HCT116 (cell line): ENCODE measurements at regions not wholly inside any gene's neighbourhood (a gene's known extent, or its start where the extent isn't known, plus 50 kb on each side); places are given as distances from the start of the nearest gene placed in this dataset.

Source experiments
- ATAC-seq: fragments of 200-7000 bp; cut with Tn5 transposase; 2 replicates; pipeline ENCODE4 v1.9.1; 2020; ENCODE audit warnings: mild to moderate bottlenecking, moderate library complexity
- BruUV-seq: library from RNA; stranded (reverse); fragments of 400-500 nt; replicated peaks from 2 replicates; lab custom pipeline; 2021; lab: Mats Ljungman, UMichigan
- CTCF ChIA-PET: fragments of 300-600 bp; sonication (Branson Sonifier 250); formaldehyde crosslinking; loops from one replicate; lab custom pipeline; 2021; ENCODE audit warnings: antibody characterized with exemption; lab: Charles Lee
- POLR2A ChIA-PET: fragments of 300-600, 350-600 bp; sonication (Branson Sonifier 250); formaldehyde crosslinking; loops from one replicate; lab custom pipeline; 2021; ENCODE audit warnings: antibody characterized with exemption; lab: Charles Lee
- RAD21 ChIA-PET, 2 experiments: fragments of 300-600 bp; sonication (Branson Sonifier 250); formaldehyde crosslinking; loops; one replicate each; lab custom pipeline; 2023; ENCODE audit warnings: low total read pairs in 2 of 2; ENCODE audit not compliant: uncharacterized antibody in 2 of 2, unreplicated experiment in 2 of 2, low non-redundant PET in 1 of 2; lab: Charles Lee
- DNase-seq: peaks from one replicate; pipeline ENCODE4 v3.0.0-alpha.2; 2010; ENCODE audit warnings: low read depth, low spot score
- H2AFZ ChIP-seq: fragments of 200-600 bp; shearing (Covaris generic), sonication (generic); 2 replicates; pipeline ENCODE4 v1.6.1; 2017; ENCODE audit warnings: low read depth, mixed run types, mixed read lengths, antibody characterized with exemption, low read length; ENCODE audit not compliant: poor library complexity, severe bottlenecking
- H3K27ac ChIP-seq: 2 replicates; pipeline ENCODE4 v1.5.1; 2012; ENCODE audit warnings: low read depth, low read length
- H3K27me3 ChIP-seq: fragments of 200-600 bp; sonication (generic); 2 replicates; pipeline ENCODE4 v1.6.1; 2016; ENCODE audit warnings: mixed run types, low read length, mixed read lengths; ENCODE audit not compliant: insufficient read depth
- H3K36me3 ChIP-seq, 2 experiments: fragments of 200-500 bp in 1 of 2; fragments of 200-600 bp in 1 of 2; sonication (Bioruptor generic) in 1 of 2; sonication (generic) in 1 of 2; 2 replicates each; pipeline versions ENCODE4 v1.5.1 to v1.6.1; 2014 to 2016; ENCODE audit warnings: low read length in 2 of 2, inconsistent platforms in 1 of 2, mixed read lengths in 1 of 2, mixed run types in 1 of 2; ENCODE audit not compliant: insufficient read depth in 2 of 2, control insufficient read depth in 1 of 2
- H3K4me1 ChIP-seq, 2 experiments: fragments of 200-600 bp in 1 of 2; sonication (generic) in 1 of 2; 2 replicates each; pipeline versions ENCODE4 v1.5.1 to v1.6.1; 2012 to 2017; ENCODE audit warnings: low read length in 2 of 2, inconsistent platforms in 1 of 2, mild to moderate bottlenecking in 1 of 2, mixed read lengths in 1 of 2, mixed run types in 1 of 2, moderate library complexity in 1 of 2; ENCODE audit not compliant: insufficient read depth in 2 of 2, control insufficient read depth in 1 of 2
- H3K4me2 ChIP-seq: fragments of 200-600 bp; sonication (generic); 2 replicates; pipeline ENCODE4 v1.6.1; 2017; ENCODE audit warnings: mixed run types, low read length, mixed read lengths
- H3K4me3 ChIP-seq, 2 experiments: fragments of 200-600 bp in 1 of 2; sonication (generic) in 1 of 2; replicated peaks in 1 of 2; 2 replicates each; pipeline ENCODE4 v1.5.1; 2011 to 2016; ENCODE audit warnings: low read length in 2 of 2, control low read depth in 1 of 2, low read depth in 1 of 2, mild to moderate bottlenecking in 1 of 2, mixed read lengths in 1 of 2, mixed run types in 1 of 2
- H3K79me2 ChIP-seq: fragments of 200-600 bp; sonication (generic); 2 replicates; pipeline ENCODE4 v1.6.1; 2017; ENCODE audit warnings: mild to moderate bottlenecking, mixed run types, low read length, moderate library complexity, mixed read lengths; ENCODE audit not compliant: insufficient read depth
- H3K9ac ChIP-seq: fragments of 200-600 bp; sonication (generic); 2 replicates; pipeline ENCODE4 v1.6.1; 2016; ENCODE audit warnings: low read length, mixed read lengths
- H3K9me2 ChIP-seq: fragments of 200-600 bp; sonication (generic), shearing (Covaris generic); 2 replicates; pipeline ENCODE4 v1.6.1; 2017; ENCODE audit warnings: mixed run types, mild to moderate bottlenecking, moderate library complexity; ENCODE audit not compliant: insufficient read depth
- H3K9me3 ChIP-seq, 2 experiments: fragments of 200-500 bp in 1 of 2; fragments of 200-600 bp in 1 of 2; sonication (Bioruptor generic) in 1 of 2; sonication (generic) in 1 of 2; 2 replicates each; pipeline ENCODE4 v1.6.1; 2014 to 2017; ENCODE audit warnings: low read length in 2 of 2, mixed read lengths in 2 of 2, inconsistent platforms in 1 of 2, low read depth in 1 of 2, mild to moderate bottlenecking in 1 of 2, mixed run types in 1 of 2, moderate library complexity in 1 of 2; ENCODE audit not compliant: control insufficient read depth in 1 of 2, insufficient read depth in 1 of 2
- H4K20me1 ChIP-seq: fragments of 200-600 bp; sonication (generic), shearing (Covaris generic); 2 replicates; pipeline ENCODE4 v1.6.1; 2017; ENCODE audit warnings: mixed run types, mild to moderate bottlenecking, moderate library complexity; ENCODE audit not compliant: insufficient read depth
- EGR1 ChIP-seq: IDR thresholded peaks from 2 replicates; pipeline ENCODE4 v1.6.1; 2012; ENCODE audit warnings: low read depth
- ELF1 ChIP-seq: IDR thresholded peaks from 2 replicates; pipeline ENCODE4 v1.6.1; 2012; ENCODE audit warnings: low read depth, borderline replicate concordance
- EZH2 ChIP-seq: fragments of 200-600 bp; sonication (generic); IDR thresholded peaks from 2 replicates; pipeline ENCODE4 v1.6.1; 2017; ENCODE audit warnings: antibody characterized with exemption, mixed run types
- POLR2A ChIP-seq: IDR thresholded peaks from 2 replicates; pipeline ENCODE4 v1.7.0; 2011; ENCODE audit warnings: borderline replicate concordance; ENCODE audit not compliant: insufficient read depth, insufficient read length; ENCODE audit errors: extremely low read depth
- POLR2AphosphoS5 ChIP-seq: IDR thresholded peaks from 2 replicates; pipeline ENCODE4 v1.6.1; 2011; ENCODE audit warnings: mild to moderate bottlenecking, low read depth, low read length, moderate library complexity
- SP1 ChIP-seq: IDR thresholded peaks from 2 replicates; pipeline ENCODE4 v1.6.1; 2012; ENCODE audit warnings: low read depth
- SRF ChIP-seq: IDR thresholded peaks from 2 replicates; pipeline ENCODE4 v1.6.1; 2012; ENCODE audit warnings: low read depth
- intact Hi-C: fragments of 100-400 bp; cut with micrococcal nuclease; formaldehyde crosslinking; loops from 2 replicates; pipeline ENCODE4 v1.10.0; 2022
- TF ChIP-seq, protein P1 (sequence below): IDR thresholded peaks from 2 replicates; pipeline ENCODE4 v1.6.1; 2012; ENCODE audit warnings: low read depth
- TF ChIP-seq, protein P2 (sequence below): IDR thresholded peaks from 2 replicates; pipeline ENCODE4 v1.6.1; 2011; ENCODE audit warnings: mild to moderate bottlenecking, low read length, moderate library complexity; ENCODE audit not compliant: insufficient replicate concordance; ENCODE audit errors: extremely low read depth

DNA sequence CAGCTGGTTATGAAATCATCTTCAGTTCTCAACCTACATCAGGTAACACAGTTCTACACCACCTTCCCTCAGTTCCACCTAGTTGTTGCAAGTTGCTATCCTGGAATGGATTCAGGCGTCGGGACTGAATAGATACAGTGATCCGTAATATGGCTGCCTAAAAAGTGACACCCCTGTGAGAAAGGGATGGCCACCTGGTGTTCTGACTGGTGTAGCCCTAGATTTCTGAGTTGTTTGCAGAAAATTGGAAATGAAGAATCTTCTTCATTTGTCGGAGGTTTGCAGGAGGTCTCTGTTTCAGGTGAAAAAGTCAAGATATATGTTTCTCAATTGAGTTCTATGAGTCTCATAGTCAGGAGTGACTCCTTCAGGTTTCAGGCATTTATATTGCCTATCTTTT is 225.8 kb upstream of the ELAC2 start:
- ChIA-PET POLR2A (no interaction called here), RAD21 (no interaction called here), CTCF (no interaction called here)
- no peak for DNase-seq
- Histone ChIP-seq H3K36me3 (no peaks in the 10 kb centered on the region), H3K9me3 (no peaks in the 10 kb centered on the region), H3K27me3 (peaks cover 25% of the 10 kb centered on the region), H3K4me2 (no peak overlapping the region), H3K27ac (no peak overlapping the region), H3K4me3 (no peak overlapping the region), H3K9me2 (no peaks in the 10 kb centered on the region), H2AFZ (no peak overlapping the region), H3K79me2 (no peaks in the 10 kb centered on the region), H3K9ac (no peak overlapping the region), H4K20me1 (no peaks in the 10 kb centered on the region), H3K4me1 (no peaks in the 10 kb centered on the region)
- intact Hi-C loops, result no loop called here
- no peak for ATAC-seq
- TF ChIP-seq POLR2AphosphoS5 (no peak), ELF1 (no peak), EGR1 (no peak), SP1 (no peak), EZH2 (no peak), POLR2A (no peak), SRF (no peak)
- TF ChIP-seq, protein P1, sequence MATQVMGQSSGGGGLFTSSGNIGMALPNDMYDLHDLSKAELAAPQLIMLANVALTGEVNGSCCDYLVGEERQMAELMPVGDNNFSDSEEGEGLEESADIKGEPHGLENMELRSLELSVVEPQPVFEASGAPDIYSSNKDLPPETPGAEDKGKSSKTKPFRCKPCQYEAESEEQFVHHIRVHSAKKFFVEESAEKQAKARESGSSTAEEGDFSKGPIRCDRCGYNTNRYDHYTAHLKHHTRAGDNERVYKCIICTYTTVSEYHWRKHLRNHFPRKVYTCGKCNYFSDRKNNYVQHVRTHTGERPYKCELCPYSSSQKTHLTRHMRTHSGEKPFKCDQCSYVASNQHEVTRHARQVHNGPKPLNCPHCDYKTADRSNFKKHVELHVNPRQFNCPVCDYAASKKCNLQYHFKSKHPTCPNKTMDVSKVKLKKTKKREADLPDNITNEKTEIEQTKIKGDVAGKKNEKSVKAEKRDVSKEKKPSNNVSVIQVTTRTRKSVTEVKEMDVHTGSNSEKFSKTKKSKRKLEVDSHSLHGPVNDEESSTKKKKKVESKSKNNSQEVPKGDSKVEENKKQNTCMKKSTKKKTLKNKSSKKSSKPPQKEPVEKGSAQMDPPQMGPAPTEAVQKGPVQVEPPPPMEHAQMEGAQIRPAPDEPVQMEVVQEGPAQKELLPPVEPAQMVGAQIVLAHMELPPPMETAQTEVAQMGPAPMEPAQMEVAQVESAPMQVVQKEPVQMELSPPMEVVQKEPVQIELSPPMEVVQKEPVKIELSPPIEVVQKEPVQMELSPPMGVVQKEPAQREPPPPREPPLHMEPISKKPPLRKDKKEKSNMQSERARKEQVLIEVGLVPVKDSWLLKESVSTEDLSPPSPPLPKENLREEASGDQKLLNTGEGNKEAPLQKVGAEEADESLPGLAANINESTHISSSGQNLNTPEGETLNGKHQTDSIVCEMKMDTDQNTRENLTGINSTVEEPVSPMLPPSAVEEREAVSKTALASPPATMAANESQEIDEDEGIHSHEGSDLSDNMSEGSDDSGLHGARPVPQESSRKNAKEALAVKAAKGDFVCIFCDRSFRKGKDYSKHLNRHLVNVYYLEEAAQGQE, result no peak
- TF ChIP-seq, protein P2, sequence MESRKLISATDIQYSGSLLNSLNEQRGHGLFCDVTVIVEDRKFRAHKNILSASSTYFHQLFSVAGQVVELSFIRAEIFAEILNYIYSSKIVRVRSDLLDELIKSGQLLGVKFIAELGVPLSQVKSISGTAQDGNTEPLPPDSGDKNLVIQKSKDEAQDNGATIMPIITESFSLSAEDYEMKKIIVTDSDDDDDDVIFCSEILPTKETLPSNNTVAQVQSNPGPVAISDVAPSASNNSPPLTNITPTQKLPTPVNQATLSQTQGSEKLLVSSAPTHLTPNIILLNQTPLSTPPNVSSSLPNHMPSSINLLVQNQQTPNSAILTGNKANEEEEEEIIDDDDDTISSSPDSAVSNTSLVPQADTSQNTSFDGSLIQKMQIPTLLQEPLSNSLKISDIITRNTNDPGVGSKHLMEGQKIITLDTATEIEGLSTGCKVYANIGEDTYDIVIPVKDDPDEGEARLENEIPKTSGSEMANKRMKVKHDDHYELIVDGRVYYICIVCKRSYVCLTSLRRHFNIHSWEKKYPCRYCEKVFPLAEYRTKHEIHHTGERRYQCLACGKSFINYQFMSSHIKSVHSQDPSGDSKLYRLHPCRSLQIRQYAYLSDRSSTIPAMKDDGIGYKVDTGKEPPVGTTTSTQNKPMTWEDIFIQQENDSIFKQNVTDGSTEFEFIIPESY, result no peak
- BruUV-seq, result no TSS peak
